Astrocyte (in vitro differentiated cells and primary cell): ENCODE measurements at regions not wholly inside any gene's neighbourhood (a gene's known extent, or its start where the extent isn't known, plus 50 kb on each side); places are given as distances from the start of the nearest gene placed in this dataset.
"Not testable (repeated sequence)": the region's sequence is repeated elsewhere in the genome, so short reads cannot be mapped to it uniquely, and the experiment has no call there.

Experiments used
- CTCF ChIP-seq: IDR thresholded peaks from 2 replicates; pipeline ENCODE4 v1.5.1; 2011; ENCODE audit warnings: low read depth, mild to moderate bottlenecking, inconsistent platforms, low read length, moderate library complexity; ENCODE audit not compliant: insufficient read depth
- EZH2 ChIP-seq: IDR thresholded peaks from 2 replicates; pipeline ENCODE4 v1.6.1; 2012; ENCODE audit warnings: mild to moderate bottlenecking, low read length, inconsistent platforms; ENCODE audit not compliant: insufficient read depth

- TF ChIP-seq CTCF, EZH2: not testable (repeated sequence)
These were observed 184.3 kb downstream of the TBC1D2B start for GRCh38 chr15:77893246-77893645.
